HG02571 (cell line): ENCODE measurements at regions not wholly inside any gene's neighbourhood (a gene's known extent, or its start where the extent isn't known, plus 50 kb on each side); places are given as distances from the start of the nearest gene placed in this dataset.
"Not testable (repeated sequence)": the region's sequence is repeated elsewhere in the genome, so short reads cannot be mapped to it uniquely, and the experiment has no call there.

Experiments used
- ATAC-seq: cut with Tn5 transposase; IDR thresholded peaks from one replicate; pipeline ENCODE4 v1.9.1; 2021; ENCODE audit warnings: mild to moderate bottlenecking, moderate library complexity; ENCODE audit not compliant: unreplicated experiment

- no peak for ATAC-seq
These were observed 1652.4 kb upstream of the TMEFF2 start for GRCh38 chr2:193847130-193847529.

GRCh38 chr2:193845604-193846003 lies 1650.9 kb upstream of the TMEFF2 start:
- ATAC-seq: no peak

GRCh38 chr2:193843675-193844074 lies 1648.9 kb upstream of the TMEFF2 start:
- no peak for ATAC-seq

- no peak for ATAC-seq
These were observed 1646.8 kb upstream of the TMEFF2 start for GRCh38 chr2:193841384-193842150.

- no peak for ATAC-seq
These were observed 1642.5 kb upstream of the TMEFF2 start for GRCh38 chr2:193837111-193837738.

- not testable (repeated sequence) for ATAC-seq
These were observed 1641.8 kb upstream of the TMEFF2 start for GRCh38 chr2:193836424-193837006.

GRCh38 chr2:193833895-193834294 lies 1639.2 kb upstream of the TMEFF2 start:
- not testable (repeated sequence) for ATAC-seq

- ATAC-seq: no peak
These were observed 1629.7 kb upstream of the TMEFF2 start for GRCh38 chr2:193824474-193824873.

- ATAC-seq: no peak
These were observed 1624.2 kb upstream of the TMEFF2 start for GRCh38 chr2:193818801-193819499.

GRCh38 chr2:193816008-193816407 lies 1621.3 kb upstream of the TMEFF2 start:
- ATAC-seq: no peak

- ATAC-seq: no peak
These were observed 1615.8 kb upstream of the TMEFF2 start for GRCh38 chr2:193810533-193810932.

GRCh38 chr2:193808877-193809276 lies 1614.1 kb upstream of the TMEFF2 start:
- ATAC-seq: no peak

- ATAC-seq: no peak
These were observed 1611.5 kb upstream of the TMEFF2 start for GRCh38 chr2:193806088-193806774.

GRCh38 chr2:193796847-193797246 lies 1602.1 kb upstream of the TMEFF2 start:
- no peak for ATAC-seq

GRCh38 chr2:193793914-193794313 lies 1599.2 kb upstream of the TMEFF2 start:
- no peak for ATAC-seq

- no peak for ATAC-seq
These were observed 1588.9 kb upstream of the TMEFF2 start for GRCh38 chr2:193783681-193784080.

- no peak for ATAC-seq
These were observed 1583.6 kb upstream of the TMEFF2 start for GRCh38 chr2:193778293-193778692.

GRCh38 chr2:193776988-193777387 lies 1582.3 kb upstream of the TMEFF2 start:
- no peak for ATAC-seq

- ATAC-seq: no peak
These were observed 1579.4 kb upstream of the TMEFF2 start for GRCh38 chr2:193774166-193774565.

- no peak for ATAC-seq
These were observed 1556.6 kb upstream of the TMEFF2 start for GRCh38 chr2:193751299-193751698.

- ATAC-seq: no peak
These were observed 1554.8 kb upstream of the TMEFF2 start for GRCh38 chr2:193749485-193749884.
